Astrocyte of the cerebellum (primary cell): ENCODE measurements at regions not wholly inside any gene's neighbourhood (a gene's known extent, or its start where the extent isn't known, plus 50 kb on each side); places are given as distances from the start of the nearest gene placed in this dataset.

Source experiments
- DNase-seq: peaks from one replicate; pipeline ENCODE4 v3.0.0-alpha.2; 2011; ENCODE audit warnings: low read depth
- H3K4me3 ChIP-seq: 2 replicates; pipeline ENCODE4 v1.5.1; 2011; ENCODE audit warnings: mild to moderate bottlenecking, low read depth, low read length, moderate library complexity
- CTCF ChIP-seq: IDR thresholded peaks from 2 replicates; pipeline ENCODE4 v1.5.1; 2012; ENCODE audit warnings: low read length, low read depth, moderate library complexity, mild to moderate bottlenecking; ENCODE audit errors: missing control alignments
- in situ Hi-C: cut with HindIII; loops from 2 replicates; pipeline ENCODE4 v1.10.0; 2017; ENCODE audit warnings: low sequenced_read_pairs

GRCh38 chr1:212179394-212180076 is 105.7 kb upstream of the PPP2R5A start:
- no peak overlapping the region for H3K4me3 ChIP-seq
- in situ Hi-C loops, result no loop called here
- peak; percentile 89 for DNase-seq
- TF ChIP-seq CTCF, result no peak

- no peak overlapping the region for H3K4me3 ChIP-seq
- in situ Hi-C loops, result no loop called here
- no peak for DNase-seq
- no peak for TF ChIP-seq CTCF
Measured at GRCh38 chr1:212181015-212181882, 104.0 kb upstream of the PPP2R5A start.

GRCh38 chr1:212182171-212182570 is 103.0 kb upstream of the PPP2R5A start:
- DNase-seq, result no peak
- no peak for TF ChIP-seq CTCF
- in situ Hi-C loops, result no loop called here
- no peak overlapping the region for H3K4me3 ChIP-seq

DNA sequence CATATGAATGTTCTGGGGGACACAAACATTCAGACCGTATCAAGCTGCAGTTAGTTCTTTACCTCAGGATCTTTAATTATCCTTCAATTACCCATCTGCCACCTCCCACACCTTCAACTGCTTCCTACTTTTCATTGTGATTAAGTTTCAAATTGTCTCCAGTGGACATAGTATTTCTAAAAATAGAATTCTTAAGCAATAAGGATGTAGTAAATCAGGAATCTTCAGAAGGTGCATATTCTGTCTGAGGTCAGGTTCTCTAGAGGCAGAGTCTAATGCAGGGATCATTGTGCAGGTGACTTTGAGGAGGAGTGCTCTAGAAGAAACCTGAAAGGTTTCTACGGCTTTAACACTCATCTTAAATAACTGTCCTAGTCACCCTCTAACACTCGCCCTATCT is 102.6 kb upstream of the PPP2R5A start:
- H3K4me3 ChIP-seq, result no peak overlapping the region
- in situ Hi-C loops, result no loop called here
- TF ChIP-seq CTCF, result no peak
- DNase-seq, result no peak

DNA sequence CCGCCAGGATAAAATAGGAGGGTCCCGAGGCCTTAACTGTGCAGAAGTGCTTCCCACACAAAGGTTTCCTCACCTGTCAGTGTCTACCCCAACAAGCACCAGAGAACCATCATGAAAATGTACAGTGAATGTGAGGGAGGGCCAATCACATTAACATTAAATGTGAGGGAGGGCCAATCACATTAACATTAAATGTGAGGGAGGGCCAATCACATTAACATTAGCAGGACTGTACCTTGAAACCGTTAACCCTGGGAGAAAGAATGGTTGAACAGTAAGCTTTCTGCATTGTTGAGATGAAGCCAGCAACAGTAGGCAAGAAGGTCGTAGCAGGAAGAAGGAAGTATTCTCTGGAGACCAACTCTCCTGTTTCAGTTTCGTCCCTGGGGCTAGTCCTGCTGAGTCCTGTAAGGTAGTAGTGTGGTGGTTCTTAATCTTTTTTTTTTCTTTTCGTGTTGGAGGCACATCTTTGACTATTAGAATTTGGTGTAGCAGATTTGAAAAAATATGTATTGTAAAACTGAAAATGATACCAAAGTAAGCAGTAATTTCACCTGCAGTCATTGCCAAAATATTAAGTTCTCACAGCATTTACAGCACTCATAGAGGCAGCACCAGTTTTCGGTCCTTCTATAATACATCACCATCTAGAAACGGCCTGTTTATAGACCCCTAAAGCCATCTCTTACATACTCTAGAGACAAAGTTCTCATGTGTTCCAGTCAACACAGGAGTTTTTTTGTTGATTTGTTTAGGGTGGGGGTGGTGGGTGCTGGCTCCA is 98.6 kb upstream of the PPP2R5A start:
- DNase-seq, result no peak
- no peak overlapping the region for H3K4me3 ChIP-seq
- TF ChIP-seq CTCF, result no peak
- in situ Hi-C loops, result no loop called here

GRCh38 chr1:212188599-212189351 is 96.4 kb upstream of the PPP2R5A start:
- in situ Hi-C loops, result no loop called here
- H3K4me3 ChIP-seq, result no peak overlapping the region
- no peak for TF ChIP-seq CTCF
- DNase-seq, result no peak
